GM12873 (cell line): ENCODE measurements at regions not wholly inside any gene's neighbourhood (a gene's known extent, or its start where the extent isn't known, plus 50 kb on each side); places are given as distances from the start of the nearest gene placed in this dataset.

Experiments used
- CTCF ChIP-seq: IDR thresholded peaks from 2 replicates; pipeline ENCODE4 v1.5.1; 2012; ENCODE audit warnings: low read depth, mild to moderate bottlenecking, moderate library complexity, low read length, control low read depth; ENCODE audit not compliant: insufficient read depth; ENCODE audit errors: missing control alignments

GRCh38 chr2:107303964-107304363 lies 418.0 kb upstream of the ST6GAL2 start:
- no peak for TF ChIP-seq CTCF

DNA sequence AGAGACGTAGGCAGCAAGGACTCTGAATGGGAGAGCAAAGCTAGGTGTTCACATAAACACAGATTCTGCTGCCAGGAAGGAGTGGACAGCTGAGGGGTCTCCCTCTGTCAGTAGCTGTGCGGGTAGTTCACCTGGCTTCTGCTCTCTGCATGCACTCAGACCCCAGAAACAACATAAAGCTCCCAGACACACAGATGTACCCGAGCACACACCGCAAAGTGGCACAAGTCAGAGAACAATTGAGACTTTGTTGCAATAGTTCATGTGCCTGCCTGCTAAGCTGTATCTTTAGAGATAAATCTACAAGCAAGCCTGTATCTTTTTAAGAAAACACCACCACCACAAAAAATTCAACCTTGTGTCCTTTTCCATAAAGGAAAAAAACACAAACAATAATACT lies 420.0 kb upstream of the ST6GAL2 start:
- TF ChIP-seq CTCF, result no peak

DNA sequence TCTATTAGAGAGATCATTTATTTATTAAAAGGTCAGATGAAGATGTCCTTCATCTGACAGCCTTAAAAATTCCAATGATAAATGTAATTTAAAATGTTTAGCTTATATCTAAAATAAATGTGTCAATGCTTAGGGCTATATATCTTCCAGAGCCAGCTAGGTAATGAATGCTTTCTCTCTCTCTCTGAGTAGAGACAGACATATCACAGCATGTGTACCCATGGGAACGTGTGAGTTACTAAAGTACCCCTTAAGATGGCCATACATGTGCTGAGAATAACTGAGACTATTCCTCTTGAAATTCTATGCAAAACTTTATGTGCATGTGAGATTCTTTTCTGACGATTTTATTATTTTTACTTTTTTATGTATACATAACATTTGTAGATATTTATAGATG lies 420.9 kb upstream of the ST6GAL2 start:
- TF ChIP-seq CTCF, result no peak

GRCh38 chr2:107308835-107309234 lies 422.9 kb upstream of the ST6GAL2 start:
- TF ChIP-seq CTCF, result no peak

- TF ChIP-seq CTCF, result no peak
Measured at GRCh38 chr2:107312240-107312639, 426.3 kb upstream of the ST6GAL2 start.

- TF ChIP-seq CTCF, result no peak
Measured at GRCh38 chr2:107313316-107313715, 427.3 kb upstream of the ST6GAL2 start.

DNA sequence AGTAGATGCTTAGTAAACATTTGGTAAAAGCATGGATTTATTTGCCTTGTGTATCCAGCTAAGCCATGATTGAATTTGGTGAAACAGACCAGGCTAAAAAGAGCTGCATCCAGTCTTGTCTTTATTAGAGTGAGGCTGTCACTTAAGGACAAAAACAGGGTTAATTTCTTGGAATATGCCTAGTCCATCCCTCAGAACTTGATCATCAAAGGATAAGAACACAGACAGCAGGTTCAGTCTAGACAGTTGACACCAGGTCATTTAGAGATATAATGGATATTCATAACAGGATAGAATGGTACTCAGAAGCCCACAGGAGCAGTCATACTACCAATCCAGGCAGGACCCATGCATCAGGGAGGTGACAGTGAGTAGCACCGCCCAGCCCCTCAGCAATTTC lies 434.9 kb upstream of the ST6GAL2 start:
- no peak for TF ChIP-seq CTCF
